SK-N-MC (cell line): ENCODE measurements at regions not wholly inside any gene's neighbourhood (a gene's known extent, or its start where the extent isn't known, plus 50 kb on each side); places are given as distances from the start of the nearest gene placed in this dataset.

Source experiments
- EZH2 ChIP-seq: fragments of 200-600 bp; sonication (generic); IDR thresholded peaks from one replicate; pipeline ENCODE4 v1.6.1; 2017; ENCODE audit warnings: antibody characterized with exemption
- FOXP2 ChIP-seq: optimal IDR thresholded peaks from 2 replicates; pipeline ENCODE3; 2011; ENCODE audit warnings: mild to moderate bottlenecking, moderate library complexity; ENCODE audit not compliant: insufficient read depth; ENCODE audit errors: extremely low read length, control extremely low read depth
- POLR2AphosphoS5 ChIP-seq: IDR thresholded peaks from 2 replicates; pipeline ENCODE4 v1.6.1; 2012; ENCODE audit warnings: mild to moderate bottlenecking, low read depth, low read length, borderline replicate concordance

- TF ChIP-seq POLR2AphosphoS5 (no peak), EZH2 (no peak), FOXP2 (no peak)
Measured at GRCh38 chr5:3348576-3349535, 246.8 kb upstream of the IRX1 start.
